ENCODE measurements at regions not wholly inside any gene's neighbourhood (a gene's known extent, or its start where the extent isn't known, plus 50 kb on each side); places are given as distances from the start of the nearest gene placed in this dataset.

DNA sequence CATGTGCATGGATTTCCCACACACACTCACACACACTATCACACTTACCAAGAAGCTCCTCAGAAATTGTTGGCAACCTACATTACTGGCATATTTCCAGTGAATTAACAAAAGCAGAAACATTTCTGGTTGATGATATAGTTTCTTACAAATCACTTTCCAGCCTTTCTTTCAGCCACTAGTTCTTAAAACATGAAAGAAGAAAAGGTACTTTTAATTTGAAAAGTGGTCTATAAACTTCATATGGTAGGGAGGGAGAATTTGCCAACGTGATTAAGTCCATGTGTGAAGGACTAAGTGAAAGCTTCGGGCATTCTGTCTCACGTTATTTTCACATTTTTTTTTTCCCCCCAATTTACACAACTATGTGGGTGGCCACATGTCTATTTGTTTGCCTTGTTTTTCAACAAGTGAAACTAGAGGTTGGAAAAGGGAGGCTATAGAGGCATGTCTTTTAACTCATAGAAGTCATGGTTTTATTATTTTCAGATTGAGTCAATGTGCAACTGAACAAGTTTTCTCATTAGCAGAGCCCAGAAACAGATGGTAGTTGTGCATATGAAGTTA, 832.1 kb upstream of the INTU start:
- TF ChIP-seq EP300 (IDR thresholded peaks at IDR 0.05) (no peak), POLR2AphosphoS5 (IDR thresholded peaks at IDR 0.05) (no peak), POLR2A (IDR thresholded peaks at IDR 0.05) (no peak)
- TF ChIP-seq, protein P1, sequence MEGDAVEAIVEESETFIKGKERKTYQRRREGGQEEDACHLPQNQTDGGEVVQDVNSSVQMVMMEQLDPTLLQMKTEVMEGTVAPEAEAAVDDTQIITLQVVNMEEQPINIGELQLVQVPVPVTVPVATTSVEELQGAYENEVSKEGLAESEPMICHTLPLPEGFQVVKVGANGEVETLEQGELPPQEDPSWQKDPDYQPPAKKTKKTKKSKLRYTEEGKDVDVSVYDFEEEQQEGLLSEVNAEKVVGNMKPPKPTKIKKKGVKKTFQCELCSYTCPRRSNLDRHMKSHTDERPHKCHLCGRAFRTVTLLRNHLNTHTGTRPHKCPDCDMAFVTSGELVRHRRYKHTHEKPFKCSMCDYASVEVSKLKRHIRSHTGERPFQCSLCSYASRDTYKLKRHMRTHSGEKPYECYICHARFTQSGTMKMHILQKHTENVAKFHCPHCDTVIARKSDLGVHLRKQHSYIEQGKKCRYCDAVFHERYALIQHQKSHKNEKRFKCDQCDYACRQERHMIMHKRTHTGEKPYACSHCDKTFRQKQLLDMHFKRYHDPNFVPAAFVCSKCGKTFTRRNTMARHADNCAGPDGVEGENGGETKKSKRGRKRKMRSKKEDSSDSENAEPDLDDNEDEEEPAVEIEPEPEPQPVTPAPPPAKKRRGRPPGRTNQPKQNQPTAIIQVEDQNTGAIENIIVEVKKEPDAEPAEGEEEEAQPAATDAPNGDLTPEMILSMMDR (IDR thresholded peaks at IDR 0.05): no peak
